CD14-positive monocyte (primary cell): ENCODE measurements at regions not wholly inside any gene's neighbourhood (a gene's known extent, or its start where the extent isn't known, plus 50 kb on each side); places are given as distances from the start of the nearest gene placed in this dataset.

Experiments
- DNase-seq, 3 donors: peaks; one replicate each; pipeline ENCODE4 v3.0.0-alpha.2; 2011 to 2022
- H2AFZ ChIP-seq: 2 replicates; pipeline ENCODE4 v1.6.0; 2012; ENCODE audit warnings: mild to moderate bottlenecking, low read depth, low read length, inconsistent platforms; ENCODE audit not compliant: insufficient read depth, poor library complexity, severe bottlenecking
- H3K27ac ChIP-seq, 2 donors: 1 replicate in 1 of 2; 2 replicates in 1 of 2; pipeline ENCODE4 v1.5.1; 2012 to 2013; ENCODE audit warnings: low read length in 2 of 2, control low read depth in 1 of 2, inconsistent platforms in 1 of 2, low read depth in 1 of 2, mild to moderate bottlenecking in 1 of 2
- H3K27me3 ChIP-seq, 2 donors: one replicate each; pipeline versions ENCODE4 v1.6.0 to v1.6.1; 2011 to 2013; ENCODE audit warnings: low read length in 2 of 2; ENCODE audit not compliant: control insufficient read depth in 2 of 2, insufficient read depth in 2 of 2
- H3K36me3 ChIP-seq, 2 donors: replicated peaks in 1 of 2; 1 replicate in 1 of 2; 2 replicates in 1 of 2; pipeline versions ENCODE4 v1.5.1 to v1.6.1; 2012 to 2013; ENCODE audit warnings: low read length in 2 of 2, control low read depth in 1 of 2, inconsistent platforms in 1 of 2, mild to moderate bottlenecking in 1 of 2; ENCODE audit not compliant: insufficient read depth in 2 of 2, control insufficient read depth in 1 of 2
- H3K4me1 ChIP-seq, 2 donors: 1 replicate in 1 of 2; 2 replicates in 1 of 2; pipeline versions ENCODE4 v1.5.1 to v1.6.1; 2012 to 2013; ENCODE audit warnings: low read length in 2 of 2, control low read depth in 1 of 2, inconsistent platforms in 1 of 2, mild to moderate bottlenecking in 1 of 2, moderate library complexity in 1 of 2; ENCODE audit not compliant: insufficient read depth in 2 of 2, control insufficient read depth in 1 of 2
- H3K4me2 ChIP-seq: replicated peaks from 2 replicates; pipeline ENCODE3; 2012; ENCODE audit warnings: low read length, moderate library complexity, mild to moderate bottlenecking; ENCODE audit not compliant: poor library complexity, severe bottlenecking; ENCODE audit errors: extremely low read depth
- H3K4me3 ChIP-seq, 3 experiments: fragments of 200-600 bp in 1 of 3; sonication (generic) in 1 of 3; replicated peaks in 1 of 3; 1 replicate in 2 of 3; 2 replicates in 1 of 3; pipeline ENCODE4 v1.5.1; 2011 to 2013; ENCODE audit warnings: low read length in 3 of 3, mild to moderate bottlenecking in 3 of 3, control low read depth in 2 of 3, low read depth in 2 of 3, inconsistent platforms in 1 of 3, moderate library complexity in 1 of 3
- H3K79me2 ChIP-seq: 2 replicates; pipeline ENCODE4 v1.6.0; 2012; ENCODE audit warnings: mild to moderate bottlenecking, control low read depth, inconsistent platforms, low read length, moderate library complexity; ENCODE audit not compliant: insufficient read depth
- H3K9ac ChIP-seq: 2 replicates; pipeline ENCODE4 v1.6.0; 2017; ENCODE audit warnings: low read length, mild to moderate bottlenecking; ENCODE audit not compliant: insufficient read depth, poor library complexity, severe bottlenecking
- H3K9me3 ChIP-seq, 2 donors: replicated peaks in 1 of 2; 1 replicate in 1 of 2; 2 replicates in 1 of 2; pipeline versions ENCODE4 v1.5.1 to v1.6.1; 2012 to 2013; ENCODE audit warnings: low read length in 2 of 2, control low read depth in 1 of 2; ENCODE audit not compliant: control insufficient read depth in 1 of 2, insufficient read depth in 1 of 2
- H4K20me1 ChIP-seq: 2 replicates; pipeline ENCODE4 v1.6.0; 2012; ENCODE audit warnings: mild to moderate bottlenecking, low read length, control low read depth, moderate library complexity; ENCODE audit not compliant: insufficient read depth
- H3K27ac Mint-ChIP-seq, 7 donors: one replicate each; pipeline ENCODE4 v1.8.0; 2020; ENCODE audit warnings: mild to moderate bottlenecking in 7 of 7, mixed read lengths in 7 of 7, moderate library complexity in 6 of 7, inconsistent platforms in 2 of 7
- H3K27me3 Mint-ChIP-seq, 3 donors: one replicate each; pipeline ENCODE4 v1.8.0; 2021 to 2022; ENCODE audit warnings: low read depth in 3 of 3, mild to moderate bottlenecking in 3 of 3, mixed read lengths in 3 of 3, moderate library complexity in 3 of 3, inconsistent platforms in 1 of 3
- H3K36me3 Mint-ChIP-seq, 2 donors: one replicate each; pipeline ENCODE4 v1.8.0; 2020; ENCODE audit warnings: mixed read lengths in 2 of 2, inconsistent platforms in 1 of 2, mild to moderate bottlenecking in 1 of 2
- H3K4me1 Mint-ChIP-seq: one replicate; pipeline ENCODE4 v1.8.0; 2020; ENCODE audit warnings: mild to moderate bottlenecking, mixed read lengths
- H3K4me3 Mint-ChIP-seq, 2 donors: one replicate each; pipeline ENCODE4 v1.8.0; 2020; ENCODE audit warnings: mild to moderate bottlenecking in 2 of 2, mixed read lengths in 2 of 2, moderate library complexity in 1 of 2
- H3K9me3 Mint-ChIP-seq, 7 donors: one replicate each; pipeline ENCODE4 v1.8.0; 2020 to 2022; ENCODE audit warnings: mixed read lengths in 7 of 7, mild to moderate bottlenecking in 6 of 7, moderate library complexity in 6 of 7, inconsistent platforms in 2 of 7
- CTCF ChIP-seq: fragments of 200-600 bp; IDR thresholded peaks from one replicate; pipeline ENCODE4 v1.8.0; 2022; ENCODE audit warnings: antibody characterized with exemption, mild to moderate bottlenecking
- WGBS: methylation state at CpG from one replicate; pipeline ENCODE4 v1.1.5; 2013; ENCODE audit warnings: missing lambda C conversion rate; ENCODE audit not compliant: insufficient coverage; 5-methylcytosine and 5-hydroxymethylcytosine counted together
- intact Hi-C, 2 donors: fragments of 100-400 bp; cut with micrococcal nuclease; formaldehyde crosslinking; loops; one replicate each; pipeline versions ENCODE4 v1.15.0 to v1.15.1; 2023

GRCh38 chr10:111890046-111890445 lies 293.5 kb downstream of the GPAM start:
- no peaks in the 10 kb centered on the region for H3K36me3 Mint-ChIP-seq
- no peaks in the 10 kb centered on the region for H3K79me2 ChIP-seq
- no peak overlapping the region for H3K27ac ChIP-seq
- H3K27ac Mint-ChIP-seq: no peak overlapping the region
- no peak overlapping the region for H3K4me2 ChIP-seq
- no peak overlapping the region for H2AFZ ChIP-seq
- H3K36me3 ChIP-seq: no peaks in the 10 kb centered on the region
- no peak overlapping the region for H3K9ac ChIP-seq
- H4K20me1 ChIP-seq: no peaks in the 10 kb centered on the region
- DNase-seq: no peak
- no CpG with 5 or more reads among the region's 3 CpGs for WGBS
- H3K4me3 Mint-ChIP-seq: no peak overlapping the region
- intact Hi-C loops: no loop called here
- H3K27me3 ChIP-seq: no peaks in the 10 kb centered on the region
- H3K9me3 ChIP-seq: peaks cover 0 to 6% of the 10 kb centered on the region in 2 donors
- no peaks in the 10 kb centered on the region for H3K4me1 Mint-ChIP-seq
- TF ChIP-seq CTCF: no peak
- H3K4me1 ChIP-seq: no peaks in the 10 kb centered on the region
- H3K9me3 Mint-ChIP-seq: peaks cover 2 to 10% (median 4%) of the 10 kb centered on the region in 7 donors
- no peak overlapping the region for H3K4me3 ChIP-seq
- H3K27me3 Mint-ChIP-seq: no peaks in the 10 kb centered on the region

GRCh38 chr10:111916011-111916410 lies 267.6 kb downstream of the GPAM start:
- no peak overlapping the region for H3K4me3 ChIP-seq
- no peak overlapping the region for H3K27ac Mint-ChIP-seq
- peaks cover 0 to 12% (median 0%) of the 10 kb centered on the region in 7 donors for H3K9me3 Mint-ChIP-seq
- no peaks in the 10 kb centered on the region for H3K4me1 ChIP-seq
- no peak for DNase-seq
- H3K27me3 Mint-ChIP-seq: no peaks in the 10 kb centered on the region
- no peaks in the 10 kb centered on the region for H3K36me3 ChIP-seq
- no peak overlapping the region for H2AFZ ChIP-seq
- H4K20me1 ChIP-seq: no peaks in the 10 kb centered on the region
- intact Hi-C loops: no loop called here
- no peaks in the 10 kb centered on the region for H3K36me3 Mint-ChIP-seq
- no peaks in the 10 kb centered on the region for H3K4me1 Mint-ChIP-seq
- H3K4me2 ChIP-seq: no peak overlapping the region
- TF ChIP-seq CTCF: no peak
- no CpG with 5 or more reads among the region's 4 CpGs for WGBS
- H3K4me3 Mint-ChIP-seq: no peak overlapping the region
- no peaks in the 10 kb centered on the region for H3K79me2 ChIP-seq
- H3K27ac ChIP-seq: no peak overlapping the region
- no peak overlapping the region for H3K9ac ChIP-seq
- peaks cover 0 to 2% of the 10 kb centered on the region in 2 donors for H3K9me3 ChIP-seq
- H3K27me3 ChIP-seq: no peaks in the 10 kb centered on the region
